ENCODE measurements at regions not wholly inside any gene's neighbourhood (a gene's known extent, or its start where the extent isn't known, plus 50 kb on each side); places are given as distances from the start of the nearest gene placed in this dataset.
A peak's percentile ranks its signal among the peaks of the same experiment; 100 is the strongest.

DNA sequence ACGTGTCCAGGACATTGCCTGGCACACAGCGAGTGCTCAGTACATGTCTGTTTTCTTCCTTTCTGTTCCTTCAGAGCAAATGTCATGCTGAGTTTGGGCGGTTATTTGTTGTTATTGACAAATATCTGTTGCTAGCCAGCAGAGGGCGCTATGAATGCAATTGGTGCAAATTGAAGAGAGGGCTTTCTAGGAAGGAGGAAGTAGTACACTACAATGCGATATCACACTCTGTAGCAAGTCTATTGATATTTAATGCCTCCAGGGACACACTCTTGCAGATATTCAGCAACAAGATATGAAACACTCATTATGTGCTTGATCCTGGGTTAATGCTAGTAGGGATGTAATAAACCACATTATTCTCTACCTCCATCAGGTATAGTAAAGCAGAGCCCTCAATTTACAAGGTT is 267.3 kb upstream of the SRRM4 start:
- POLR2A ChIA-PET: no interaction called here
- Histone ChIP-seq H2AFZ (ENCODE audit: low read depth, low read length) (no peak overlapping the region), H4K20me1 (replicated peaks; ENCODE audit: control insufficient read depth, insufficient read depth, low read length) (no peaks in the 10 kb centered on the region), H3K27ac (ENCODE audit: extremely low read depth, low read depth, low read length) (no peak overlapping the region), H3K27me3 (ENCODE audit: control insufficient read depth in 2 of 2, insufficient read depth in 2 of 2, low read length in 2 of 2) (no peaks in the 10 kb centered on the region), H3K79me2 (ENCODE audit: control insufficient read depth, insufficient read depth, low read length) (no peaks in the 10 kb centered on the region), H3K9ac (ENCODE audit: insufficient read depth in 1 of 2, low read depth in 2 of 2, low read length in 2 of 2) (no peak overlapping the region), H3K4me2 (ENCODE audit: insufficient read depth, low read length) (no peak overlapping the region), H3K9me3 (replicated peaks; ENCODE audit: control insufficient read depth, insufficient read depth, low read depth, low read length) (no peaks in the 10 kb centered on the region), H3K36me3 (ENCODE audit: control insufficient read depth, insufficient read depth, low read length) (no peaks in the 10 kb centered on the region), H3K4me1 (replicated peaks in 1 of 2; ENCODE audit: control insufficient read depth in 2 of 2, insufficient read depth in 2 of 2, low read length in 2 of 2) (no peaks in the 10 kb centered on the region), H3K4me3 (no peak overlapping the region), H3K9me1 (ENCODE audit: control insufficient read depth, insufficient read depth, low read length) (no peaks in the 10 kb centered on the region)
- in situ Hi-C loops (cut with MboI) (no loop called here), intact Hi-C loops (cut with micrococcal nuclease) (no loop called here)
- WGBS (ENCODE audit: insufficient coverage, low coverage, missing lambda C conversion rate): 2% methylated on average over 5 of the region's 5 CpGs
- DNase-seq (ENCODE audit: extremely low read depth in 1 of 4, low spot score in 3 of 4) (peak; percentile 50 to 61 (median 57)), FAIRE-seq (peak; percentile 81), ATAC-seq (peak; percentile 67; the same call in 2 of the 3 replicates)
- CTCF ChIA-PET (ENCODE audit: low intra/inter-chr PET ratio): interaction anchor here (0.9 to 1.0 kb wide), 2 partner anchors 278 to 699 kb away, joined by 3 read pairs; no protein-coding TSS in a partner anchor
- BruUV-seq (replicated peaks): no TSS peak
- TF ChIP-seq, protein P1, sequence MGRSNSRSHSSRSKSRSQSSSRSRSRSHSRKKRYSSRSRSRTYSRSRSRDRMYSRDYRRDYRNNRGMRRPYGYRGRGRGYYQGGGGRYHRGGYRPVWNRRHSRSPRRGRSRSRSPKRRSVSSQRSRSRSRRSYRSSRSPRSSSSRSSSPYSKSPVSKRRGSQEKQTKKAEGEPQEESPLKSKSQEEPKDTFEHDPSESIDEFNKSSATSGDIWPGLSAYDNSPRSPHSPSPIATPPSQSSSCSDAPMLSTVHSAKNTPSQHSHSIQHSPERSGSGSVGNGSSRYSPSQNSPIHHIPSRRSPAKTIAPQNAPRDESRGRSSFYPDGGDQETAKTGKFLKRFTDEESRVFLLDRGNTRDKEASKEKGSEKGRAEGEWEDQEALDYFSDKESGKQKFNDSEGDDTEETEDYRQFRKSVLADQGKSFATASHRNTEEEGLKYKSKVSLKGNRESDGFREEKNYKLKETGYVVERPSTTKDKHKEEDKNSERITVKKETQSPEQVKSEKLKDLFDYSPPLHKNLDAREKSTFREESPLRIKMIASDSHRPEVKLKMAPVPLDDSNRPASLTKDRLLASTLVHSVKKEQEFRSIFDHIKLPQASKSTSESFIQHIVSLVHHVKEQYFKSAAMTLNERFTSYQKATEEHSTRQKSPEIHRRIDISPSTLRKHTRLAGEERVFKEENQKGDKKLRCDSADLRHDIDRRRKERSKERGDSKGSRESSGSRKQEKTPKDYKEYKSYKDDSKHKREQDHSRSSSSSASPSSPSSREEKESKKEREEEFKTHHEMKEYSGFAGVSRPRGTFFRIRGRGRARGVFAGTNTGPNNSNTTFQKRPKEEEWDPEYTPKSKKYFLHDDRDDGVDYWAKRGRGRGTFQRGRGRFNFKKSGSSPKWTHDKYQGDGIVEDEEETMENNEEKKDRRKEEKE (IDR thresholded peaks at IDR 0.05; ENCODE audit: borderline replicate concordance in 1 of 2, control insufficient read depth in 1 of 2, low read depth in 2 of 2, low read length in 1 of 2): no peak
- TF ChIP-seq CREB1 (IDR thresholded peaks at IDR 0.05) (no peak), CREB1 (CRISPR knock-in tag; IDR thresholded peaks at IDR 0.05) (no peak), EWSR1 (IDR thresholded peaks at IDR 0.05; ENCODE audit: borderline replicate concordance, low read depth, partially characterized antibody) (no peak), FOXK2 (conservative IDR thresholded peaks at IDR 0.05 in 1 of 2, IDR thresholded peaks at IDR 0.05 in 1 of 2; ENCODE audit: low read depth in 2 of 2) (peak; percentile 35; a peak in 1 of 4 replicates), FOSL1 (tag; conservative IDR thresholded peaks at IDR 0.05) (no peak), CBX1 (IDR thresholded peaks at IDR 0.05; ENCODE audit: low read depth) (no peak)
- TF ChIP-seq, protein P2, sequence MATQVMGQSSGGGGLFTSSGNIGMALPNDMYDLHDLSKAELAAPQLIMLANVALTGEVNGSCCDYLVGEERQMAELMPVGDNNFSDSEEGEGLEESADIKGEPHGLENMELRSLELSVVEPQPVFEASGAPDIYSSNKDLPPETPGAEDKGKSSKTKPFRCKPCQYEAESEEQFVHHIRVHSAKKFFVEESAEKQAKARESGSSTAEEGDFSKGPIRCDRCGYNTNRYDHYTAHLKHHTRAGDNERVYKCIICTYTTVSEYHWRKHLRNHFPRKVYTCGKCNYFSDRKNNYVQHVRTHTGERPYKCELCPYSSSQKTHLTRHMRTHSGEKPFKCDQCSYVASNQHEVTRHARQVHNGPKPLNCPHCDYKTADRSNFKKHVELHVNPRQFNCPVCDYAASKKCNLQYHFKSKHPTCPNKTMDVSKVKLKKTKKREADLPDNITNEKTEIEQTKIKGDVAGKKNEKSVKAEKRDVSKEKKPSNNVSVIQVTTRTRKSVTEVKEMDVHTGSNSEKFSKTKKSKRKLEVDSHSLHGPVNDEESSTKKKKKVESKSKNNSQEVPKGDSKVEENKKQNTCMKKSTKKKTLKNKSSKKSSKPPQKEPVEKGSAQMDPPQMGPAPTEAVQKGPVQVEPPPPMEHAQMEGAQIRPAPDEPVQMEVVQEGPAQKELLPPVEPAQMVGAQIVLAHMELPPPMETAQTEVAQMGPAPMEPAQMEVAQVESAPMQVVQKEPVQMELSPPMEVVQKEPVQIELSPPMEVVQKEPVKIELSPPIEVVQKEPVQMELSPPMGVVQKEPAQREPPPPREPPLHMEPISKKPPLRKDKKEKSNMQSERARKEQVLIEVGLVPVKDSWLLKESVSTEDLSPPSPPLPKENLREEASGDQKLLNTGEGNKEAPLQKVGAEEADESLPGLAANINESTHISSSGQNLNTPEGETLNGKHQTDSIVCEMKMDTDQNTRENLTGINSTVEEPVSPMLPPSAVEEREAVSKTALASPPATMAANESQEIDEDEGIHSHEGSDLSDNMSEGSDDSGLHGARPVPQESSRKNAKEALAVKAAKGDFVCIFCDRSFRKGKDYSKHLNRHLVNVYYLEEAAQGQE (IDR thresholded peaks at IDR 0.05; ENCODE audit: borderline replicate concordance): peak; percentile 23; the same call in 1 of the 2 replicates
- TF ChIP-seq, protein P2 (CRISPR knock-in tag; IDR thresholded peaks at IDR 0.05; ENCODE audit: low read depth): no peak
- TF ChIP-seq, protein P3, sequence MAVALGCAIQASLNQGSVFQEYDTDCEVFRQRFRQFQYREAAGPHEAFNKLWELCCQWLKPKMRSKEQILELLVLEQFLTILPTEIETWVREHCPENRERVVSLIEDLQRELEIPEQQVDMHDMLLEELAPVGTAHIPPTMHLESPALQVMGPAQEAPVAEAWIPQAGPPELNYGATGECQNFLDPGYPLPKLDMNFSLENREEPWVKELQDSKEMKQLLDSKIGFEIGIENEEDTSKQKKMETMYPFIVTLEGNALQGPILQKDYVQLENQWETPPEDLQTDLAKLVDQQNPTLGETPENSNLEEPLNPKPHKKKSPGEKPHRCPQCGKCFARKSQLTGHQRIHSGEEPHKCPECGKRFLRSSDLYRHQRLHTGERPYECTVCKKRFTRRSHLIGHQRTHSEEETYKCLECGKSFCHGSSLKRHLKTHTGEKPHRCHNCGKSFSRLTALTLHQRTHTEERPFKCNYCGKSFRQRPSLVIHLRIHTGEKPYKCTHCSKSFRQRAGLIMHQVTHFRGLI (CRISPR knock-in tag; IDR thresholded peaks at IDR 0.05): no peak
